Stimulated activated naive CD4-positive, alpha-beta T cell treated with Interleukin-2 at 50 U/mL for 16 hours (primary cell): ENCODE measurements at regions not wholly inside any gene's neighbourhood (a gene's known extent, or its start where the extent isn't known, plus 50 kb on each side); places are given as distances from the start of the nearest gene placed in this dataset.
"Not testable (repeated sequence)": the region's sequence is repeated elsewhere in the genome, so short reads cannot be mapped to it uniquely, and the experiment has no call there.

Source experiments
- DNase-seq: peaks from one replicate; lab custom pipeline; 2025; lab: John Stamatoyannopoulos, UW

DNA sequence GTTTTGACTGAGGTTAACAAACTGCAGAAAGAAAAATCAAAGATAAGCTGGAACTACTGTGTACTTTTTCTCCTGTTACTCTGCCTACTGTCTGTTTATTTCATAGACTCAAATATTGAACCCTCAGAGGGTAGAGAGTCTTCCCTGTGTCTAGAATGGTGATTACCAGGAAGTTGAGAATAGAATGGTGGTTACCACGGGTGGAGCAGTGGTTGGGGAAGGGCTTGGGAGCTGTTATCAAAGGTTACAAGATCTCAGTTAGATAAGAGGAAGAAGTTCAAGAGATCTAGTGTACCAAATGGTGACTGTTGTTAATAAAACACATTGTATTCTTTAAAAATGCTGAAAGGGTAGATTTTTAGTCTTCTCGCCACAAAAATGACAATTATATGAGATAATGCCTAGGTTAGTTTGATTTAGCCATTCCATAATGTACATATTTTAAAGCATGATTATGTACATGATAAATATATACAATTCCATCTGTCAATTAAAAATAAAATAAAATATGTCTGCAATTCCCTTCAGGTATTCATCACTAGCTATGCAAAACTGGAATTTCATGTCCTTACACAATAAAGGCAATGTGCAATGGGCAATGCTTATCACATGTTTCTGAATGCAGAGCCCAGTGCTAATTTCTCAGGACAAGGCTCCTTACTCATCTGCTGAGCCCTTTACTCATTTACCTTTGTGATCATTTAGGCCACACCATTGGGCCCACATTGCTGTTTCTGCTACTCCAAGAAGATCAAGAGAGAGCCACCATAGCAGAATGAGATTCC is 474.3 kb upstream of the CAMK1G start:
- DNase-seq: no peak

GRCh38 chr1:209113521-209113920 is 470.0 kb upstream of the CAMK1G start:
- no peak for DNase-seq

DNA sequence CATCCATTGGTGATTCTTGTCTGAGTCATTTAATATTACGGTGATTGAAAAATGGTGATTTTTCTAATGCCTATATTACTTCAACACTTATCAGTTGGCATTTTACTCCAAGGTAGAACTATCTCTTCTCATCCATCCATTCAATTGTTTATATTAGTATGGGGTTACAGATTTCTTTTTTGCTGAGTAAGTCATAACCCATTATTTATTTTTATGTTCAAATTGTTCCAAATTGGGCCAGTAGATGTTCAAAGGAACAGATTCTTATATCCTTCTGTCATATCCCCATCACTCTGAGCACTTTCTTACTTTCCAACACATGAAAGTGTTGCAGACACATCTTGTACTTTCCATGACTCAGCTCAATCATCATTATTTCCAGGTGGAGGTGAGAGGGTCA is 466.8 kb upstream of the CAMK1G start:
- DNase-seq: no peak

GRCh38 chr1:209123601-209124000 is 459.9 kb upstream of the CAMK1G start:
- no peak for DNase-seq

GRCh38 chr1:209129091-209129490 is 454.4 kb upstream of the CAMK1G start:
- not testable (repeated sequence) for DNase-seq

GRCh38 chr1:209130886-209131285 is 452.6 kb upstream of the CAMK1G start:
- DNase-seq: no peak

GRCh38 chr1:209132736-209133467 is 450.6 kb upstream of the CAMK1G start:
- DNase-seq: no peak

GRCh38 chr1:209134001-209134400 is 449.5 kb upstream of the CAMK1G start:
- no peak for DNase-seq

GRCh38 chr1:209143916-209144315 is 439.6 kb upstream of the CAMK1G start:
- DNase-seq: no peak

DNA sequence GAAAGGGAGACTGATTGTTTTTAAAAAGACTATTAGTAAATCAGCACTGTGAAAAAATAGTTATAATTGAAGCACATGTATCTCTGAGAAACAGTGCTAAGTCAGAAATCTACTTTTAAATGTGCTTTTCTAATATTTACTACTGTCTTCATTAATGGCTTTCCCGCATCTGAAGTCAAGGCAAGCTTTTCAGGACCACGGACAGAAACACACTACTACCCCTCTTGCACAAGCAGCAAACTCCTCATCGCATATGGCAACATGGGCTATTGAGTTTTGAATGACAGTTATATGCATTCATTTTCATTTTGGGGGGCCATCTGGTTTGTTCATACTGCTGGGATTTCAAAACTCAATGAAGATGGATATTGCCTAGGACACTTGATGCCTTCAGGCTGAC is 433.4 kb upstream of the CAMK1G start:
- DNase-seq: no peak

GRCh38 chr1:209153411-209153810 is 430.1 kb upstream of the CAMK1G start:
- no peak for DNase-seq

DNA sequence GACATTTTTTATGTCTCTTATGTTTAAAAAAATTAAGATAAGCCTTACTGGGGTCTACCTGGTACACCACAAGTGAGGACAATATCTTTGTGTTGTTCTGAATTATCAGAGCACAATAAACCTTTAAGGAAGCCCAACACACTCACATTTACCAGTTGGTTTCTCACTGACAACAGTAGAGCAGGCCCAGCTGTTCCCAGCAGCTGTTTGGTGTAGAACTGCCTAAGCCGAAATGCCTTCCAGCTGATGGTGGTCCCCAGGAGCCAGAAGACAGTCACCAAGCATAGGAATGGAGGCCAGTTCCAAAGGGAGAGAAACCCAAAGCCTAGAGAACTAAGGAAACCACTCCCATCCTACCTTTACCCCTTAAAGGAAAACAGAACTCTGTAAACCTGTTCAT is 428.6 kb upstream of the CAMK1G start:
- DNase-seq: no peak

GRCh38 chr1:209155546-209155945 is 428.0 kb upstream of the CAMK1G start:
- no peak for DNase-seq

DNA sequence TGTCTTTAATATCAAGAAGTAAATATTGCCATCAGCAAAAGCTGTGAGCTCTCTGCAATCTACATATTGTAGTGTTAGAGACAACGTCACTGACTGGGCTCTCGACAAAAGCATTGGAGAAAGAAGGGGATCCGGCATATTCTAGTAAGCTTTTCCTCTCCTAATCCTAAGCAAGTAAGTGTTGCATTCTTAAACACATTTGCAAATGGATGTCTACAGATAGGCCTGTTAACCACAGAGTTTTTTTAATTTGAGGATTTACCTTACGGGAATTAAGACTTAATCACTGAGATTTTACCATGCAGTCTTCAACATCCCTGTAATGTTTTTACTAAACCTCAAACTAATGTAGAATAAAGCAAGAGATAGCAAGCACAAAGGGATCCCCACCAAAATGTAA is 426.5 kb upstream of the CAMK1G start:
- DNase-seq: no peak

DNA sequence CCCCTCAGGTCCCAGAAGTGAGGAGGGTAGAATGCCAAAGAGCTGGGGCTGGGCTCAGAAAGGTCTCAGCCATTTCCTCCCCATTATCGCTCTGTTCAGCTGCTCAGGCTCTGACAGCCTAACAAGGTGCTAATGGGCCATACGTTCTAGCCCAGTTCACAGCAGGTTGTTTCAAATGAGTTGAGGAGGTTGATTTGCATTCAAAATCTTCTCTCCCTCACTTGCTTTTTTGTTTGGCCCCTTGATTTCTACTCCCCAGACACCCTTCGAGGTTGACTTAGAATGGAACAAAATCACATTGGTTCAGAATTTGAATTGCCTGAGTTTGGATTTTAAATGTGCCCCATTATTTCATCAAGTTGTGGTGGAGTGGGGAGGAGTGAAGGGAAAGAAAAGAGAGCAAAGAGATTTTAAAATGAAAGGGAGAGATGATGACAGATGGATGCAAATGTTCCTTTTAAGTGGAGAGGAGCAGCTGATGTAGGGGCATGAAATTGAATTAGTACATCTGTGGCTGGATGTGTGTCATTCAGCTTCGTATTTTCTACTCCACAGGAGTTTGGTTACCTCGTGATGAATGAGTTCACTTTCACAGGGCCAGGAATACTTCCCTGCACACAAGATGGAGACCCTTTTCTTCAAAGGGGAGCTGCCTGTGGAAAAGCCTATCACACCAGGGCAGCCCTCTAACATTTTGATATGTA is 425.8 kb upstream of the CAMK1G start:
- DNase-seq: no peak

DNA sequence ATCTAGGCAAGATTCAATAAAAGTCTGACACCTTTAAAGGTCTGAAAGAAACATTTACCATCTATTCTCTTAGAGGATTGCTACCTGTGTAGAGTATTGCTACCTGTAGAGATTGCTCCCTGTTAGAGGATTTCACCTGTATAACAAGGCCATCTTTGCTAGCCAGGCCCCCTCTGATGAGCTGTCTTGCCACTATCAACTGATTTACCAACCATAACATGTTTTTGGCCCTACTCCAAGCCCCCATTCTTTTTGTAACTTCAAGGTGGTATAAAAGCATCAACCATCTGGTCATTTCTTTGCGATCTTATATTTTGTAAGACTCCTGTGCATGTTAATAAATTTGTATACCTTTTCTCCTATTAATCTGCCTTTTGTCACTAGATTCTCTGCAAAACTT is 424.7 kb upstream of the CAMK1G start:
- DNase-seq: no peak

- DNase-seq: no peak
Measured at GRCh38 chr1:209160230-209160629, 423.3 kb upstream of the CAMK1G start.

- DNase-seq: no peak
Measured at GRCh38 chr1:209162651-209163050, 420.9 kb upstream of the CAMK1G start.

GRCh38 chr1:209168204-209168603 is 415.3 kb upstream of the CAMK1G start:
- DNase-seq: no peak

- DNase-seq: no peak
Measured at GRCh38 chr1:209171151-209171550, 412.4 kb upstream of the CAMK1G start.

DNA sequence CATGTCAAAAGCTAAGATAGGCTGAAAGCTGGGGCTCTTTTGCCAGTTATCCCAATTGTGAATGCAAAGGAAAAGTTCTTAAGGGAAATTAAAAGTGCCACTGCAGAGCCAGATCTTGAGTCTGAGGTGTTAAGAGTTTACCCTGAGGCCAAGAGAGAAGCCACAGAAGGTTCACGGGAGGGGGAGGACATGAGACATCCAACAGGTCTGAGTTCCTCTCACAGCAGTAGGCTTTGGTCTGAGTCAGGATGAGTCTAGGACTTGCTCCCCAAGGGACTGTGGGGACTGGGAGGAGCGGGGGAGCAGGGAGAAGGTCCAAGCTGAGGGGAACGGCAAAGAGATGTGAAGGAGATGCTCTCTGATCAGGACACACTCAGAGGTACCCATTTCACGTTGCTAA is 411.2 kb upstream of the CAMK1G start:
- DNase-seq: no peak

- DNase-seq: not testable (repeated sequence)
Measured at GRCh38 chr1:209172792-209173542, 410.5 kb upstream of the CAMK1G start.
